ENCODE measurements at regions not wholly inside any gene's neighbourhood (a gene's known extent, or its start where the extent isn't known, plus 50 kb on each side); places are given as distances from the start of the nearest gene placed in this dataset.

DNA sequence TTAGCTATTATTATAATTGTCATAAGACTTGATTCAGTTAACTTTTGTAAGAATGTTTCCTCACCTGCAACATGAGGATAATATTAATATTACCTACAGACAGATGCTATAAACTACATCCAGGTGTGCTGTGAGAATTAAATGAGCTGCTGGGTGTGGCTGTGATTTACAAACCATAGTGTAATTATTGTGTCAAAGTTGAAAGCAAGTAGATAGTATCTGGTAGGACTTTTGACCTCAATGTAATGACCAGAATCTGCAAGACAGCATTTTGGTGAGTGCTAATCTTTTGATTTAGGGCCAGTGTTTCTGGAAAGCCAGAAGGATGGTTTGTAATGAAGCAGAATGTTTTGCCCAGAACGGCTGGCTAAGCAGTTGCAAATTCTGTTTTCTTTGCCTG, 162.5 kb downstream of the TRMT11 start:
- no peak for DNase-seq

DNA sequence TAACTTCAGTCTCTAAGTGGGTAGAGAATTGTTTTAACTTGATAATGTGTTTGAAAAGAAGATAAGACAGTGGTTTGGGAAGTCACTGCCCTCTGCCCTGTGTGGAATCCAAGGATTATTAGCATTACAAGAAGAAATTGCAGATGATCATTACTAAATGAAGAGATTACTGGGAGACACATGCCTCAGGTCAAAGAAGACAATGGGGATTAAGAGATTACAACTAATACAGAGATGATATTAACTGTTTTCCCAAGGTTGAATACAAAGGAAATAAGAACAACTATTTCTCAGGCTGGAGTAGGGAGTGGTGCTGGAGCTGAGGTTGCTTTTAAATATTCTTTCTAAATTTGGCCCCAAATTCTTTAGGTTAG, 166.0 kb downstream of the TRMT11 start:
- no peak for DNase-seq

DNA sequence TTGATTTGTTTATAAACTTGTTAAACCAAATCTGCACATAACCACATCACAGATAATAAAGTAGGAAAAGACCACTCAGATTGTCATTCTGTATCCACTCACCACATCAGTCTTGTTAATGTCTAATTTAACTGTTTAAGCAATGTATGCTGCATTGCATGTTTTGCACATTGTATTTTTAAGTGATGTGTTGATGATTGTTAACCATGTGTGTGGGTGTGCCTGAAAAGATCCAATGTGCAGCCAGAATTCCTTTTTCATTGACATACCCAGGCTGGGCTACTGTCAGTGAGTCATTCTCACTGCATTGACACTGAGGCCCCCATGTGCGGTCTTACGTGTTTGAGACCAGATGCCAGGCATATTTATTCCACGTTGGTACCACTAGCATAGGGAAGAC, 167.3 kb downstream of the TRMT11 start:
- no peak for DNase-seq

DNA sequence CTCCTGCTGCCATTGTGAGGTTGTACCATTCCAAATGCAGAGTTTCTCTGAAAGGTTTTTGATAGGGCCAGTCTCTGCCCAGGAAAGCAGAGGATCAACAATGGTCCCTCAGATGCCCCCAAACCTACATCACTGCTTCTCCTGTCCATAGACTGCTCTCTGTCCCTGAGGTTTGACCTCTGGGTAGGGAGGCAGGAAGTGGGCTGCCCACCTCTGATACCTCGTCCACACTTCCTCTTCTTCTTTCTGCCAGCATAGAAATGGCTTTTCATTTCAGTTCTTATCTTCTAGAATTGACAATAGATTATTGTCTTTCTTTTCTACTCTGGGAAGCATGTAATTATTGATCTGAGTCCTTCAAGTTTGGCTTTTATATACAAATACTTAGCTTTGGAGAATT, 170.6 kb downstream of the TRMT11 start:
- DNase-seq: no peak

DNA sequence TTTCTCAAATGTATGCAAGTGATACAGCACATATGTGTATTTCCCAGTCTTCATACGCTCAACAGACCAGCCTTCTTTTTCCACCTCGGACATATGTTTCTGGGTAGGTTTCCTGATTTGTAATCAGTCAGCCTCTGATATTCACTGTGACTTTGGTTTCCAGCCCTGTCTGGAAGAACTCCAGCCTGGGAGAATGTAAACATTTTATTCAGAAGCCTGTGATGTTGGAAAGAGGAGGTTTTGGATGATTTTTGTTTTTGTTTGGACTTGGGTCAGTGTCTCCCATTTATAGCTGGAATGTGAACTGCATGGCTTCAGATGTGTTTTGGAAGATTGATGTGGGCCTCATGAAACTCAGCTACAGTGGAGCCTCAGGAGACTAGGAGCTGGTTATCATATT, 172.2 kb upstream of the CENPW start:
- peak; percentile 52 for DNase-seq

DNA sequence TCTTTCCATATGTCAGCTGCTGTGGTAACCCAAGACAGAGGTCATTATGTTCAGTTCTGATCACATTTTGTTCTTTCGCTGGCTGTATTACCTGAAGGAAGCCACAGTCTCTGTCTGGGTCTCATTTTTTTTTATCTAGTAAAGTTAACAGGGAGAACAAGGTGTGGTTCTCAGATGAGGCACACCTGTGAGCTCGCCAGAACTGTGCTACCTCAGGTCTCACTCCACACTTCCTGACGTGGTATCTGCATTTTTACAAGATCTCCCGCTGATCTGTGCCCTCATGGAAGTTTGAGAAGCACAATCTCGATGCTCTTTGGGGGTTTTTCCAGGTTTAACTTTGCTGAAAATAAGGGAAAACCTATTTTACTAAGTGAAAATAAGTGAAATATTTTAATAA, 169.5 kb upstream of the CENPW start:
- DNase-seq: no peak

DNA sequence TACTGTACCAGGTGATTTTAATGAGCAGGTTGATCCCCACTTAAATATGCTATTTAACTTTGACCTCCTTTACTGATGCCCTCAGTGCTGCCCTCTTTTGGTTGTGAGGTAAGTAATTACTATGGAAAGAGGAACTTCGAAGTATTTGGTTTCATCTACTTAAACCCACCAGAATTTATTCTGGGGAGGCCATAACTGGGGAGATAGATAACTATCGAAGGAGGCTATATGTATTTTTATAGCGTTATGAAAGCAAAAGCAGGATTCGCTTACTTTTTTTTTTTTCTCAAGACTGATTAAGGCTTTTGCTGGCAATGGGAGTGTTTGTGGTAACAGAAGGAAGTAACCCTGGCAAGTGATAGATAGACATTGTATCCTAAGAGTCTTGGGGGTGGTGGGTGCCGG, 168.9 kb upstream of the CENPW start:
- no peak for DNase-seq

DNA sequence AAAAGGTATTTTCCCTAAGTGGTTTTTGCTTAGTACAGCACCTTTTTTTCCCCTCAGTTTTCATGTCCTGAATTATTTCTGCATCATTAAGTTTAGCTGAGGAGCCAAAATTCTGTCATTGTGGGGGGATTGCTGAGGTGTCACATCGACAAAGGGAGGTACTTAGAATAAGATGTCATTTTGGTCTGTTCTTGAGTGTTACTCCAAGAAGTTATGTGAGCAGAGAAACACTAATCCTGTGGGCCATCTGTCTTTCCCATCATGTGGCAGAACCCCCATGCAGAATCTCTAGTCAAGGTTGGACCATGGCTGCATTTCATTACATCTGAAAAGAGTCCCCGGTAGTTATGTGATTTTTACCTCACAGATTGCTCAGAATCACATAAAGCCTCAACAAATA, 167.8 kb upstream of the CENPW start:
- DNase-seq: no peak

DNA sequence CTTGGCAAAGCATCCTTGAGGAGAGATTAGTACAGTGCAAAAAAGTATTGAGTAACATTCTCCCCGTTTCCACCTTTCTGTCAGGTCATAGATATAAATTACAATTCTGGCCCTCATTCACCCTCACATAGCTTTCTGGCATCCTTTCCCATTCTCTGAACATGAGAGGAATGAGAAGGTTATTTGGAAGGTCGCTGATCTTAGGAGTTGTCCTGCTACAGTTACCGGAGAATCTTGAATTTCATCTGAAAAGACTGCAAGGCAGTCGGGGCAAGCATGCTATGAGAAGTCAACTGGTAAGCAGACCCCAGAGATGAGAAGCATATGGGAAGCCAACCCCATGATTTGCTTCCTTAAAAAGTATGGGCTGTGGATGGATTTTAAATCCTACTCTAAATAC, 166.7 kb upstream of the CENPW start:
- DNase-seq: no peak

DNA sequence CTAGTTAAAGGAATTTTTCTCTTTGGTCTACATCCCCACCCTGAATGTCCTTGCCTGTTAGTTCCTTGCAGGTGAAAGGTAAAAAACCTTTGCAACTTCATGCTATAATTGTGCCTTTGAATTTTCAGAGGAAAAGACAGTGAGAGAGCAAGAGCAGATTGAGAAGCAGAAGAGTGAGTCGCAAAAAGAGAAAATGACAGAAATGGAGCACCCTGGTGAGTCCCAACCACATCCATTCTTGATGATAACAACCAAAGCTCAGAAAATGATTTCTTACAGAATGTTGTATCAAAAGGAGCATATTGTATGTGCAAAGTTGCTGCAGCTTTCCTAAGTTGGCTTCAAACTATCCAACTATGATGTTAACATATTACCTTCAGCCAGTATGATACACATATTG, 165.2 kb upstream of the CENPW start:
- no peak for DNase-seq

DNA sequence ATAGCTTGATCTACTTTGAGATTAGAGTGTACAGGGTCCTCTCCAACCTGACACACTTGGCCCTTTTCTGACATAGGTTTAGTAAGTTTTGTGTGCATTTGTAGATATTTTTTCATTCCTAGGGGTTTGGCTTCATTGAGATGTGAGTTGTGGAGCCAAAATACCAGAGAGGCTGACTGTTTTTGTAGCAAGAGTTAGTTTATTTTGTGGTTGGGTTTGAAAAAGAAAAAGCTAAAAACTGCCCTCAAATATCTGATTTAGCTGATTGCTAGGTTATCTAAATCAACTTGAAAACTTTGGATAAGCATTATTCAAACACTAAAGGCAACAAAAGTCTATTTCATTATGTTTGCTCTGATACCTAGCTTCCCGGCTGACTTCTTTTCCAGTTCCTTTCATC, 164.7 kb upstream of the CENPW start:
- no peak for DNase-seq

DNA sequence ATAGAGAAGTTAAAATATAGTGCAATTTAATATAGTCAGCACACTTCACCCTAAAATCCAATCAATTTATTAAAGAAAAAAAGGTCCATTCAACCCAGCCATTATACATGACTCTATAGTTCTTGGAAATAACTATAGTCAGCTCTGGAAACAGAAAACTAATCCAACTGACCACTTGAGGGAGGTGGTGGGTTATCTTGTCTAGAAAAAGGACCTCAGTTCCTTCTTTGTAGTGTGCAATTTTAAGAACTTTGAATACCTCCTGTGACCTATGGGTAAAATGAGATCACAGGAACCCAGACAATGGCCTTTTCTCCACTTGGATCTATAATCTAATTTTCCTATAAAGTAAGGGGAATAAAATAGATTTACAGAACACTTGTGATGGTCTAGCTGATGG, 163.6 kb upstream of the CENPW start:
- peak; percentile 21 for DNase-seq

DNA sequence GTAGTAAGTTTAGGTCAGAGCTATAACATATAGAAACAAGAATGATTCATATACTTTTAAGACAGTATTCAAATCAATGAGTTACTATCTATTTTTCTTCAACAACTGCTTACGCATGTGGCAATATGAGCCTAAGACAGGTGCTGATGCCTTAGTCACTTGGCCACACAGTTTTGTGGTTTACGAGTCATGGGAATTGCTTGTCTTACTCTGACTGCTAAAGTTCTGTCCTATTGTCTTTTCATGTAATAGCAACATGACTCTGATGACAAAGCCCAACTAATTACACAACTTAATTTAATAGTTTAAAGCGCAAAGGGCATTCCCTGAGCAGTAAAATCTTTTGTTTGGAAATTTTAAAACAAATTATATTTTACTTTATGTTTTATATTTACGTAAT, 159.3 kb upstream of the CENPW start:
- DNase-seq: no peak

DNA sequence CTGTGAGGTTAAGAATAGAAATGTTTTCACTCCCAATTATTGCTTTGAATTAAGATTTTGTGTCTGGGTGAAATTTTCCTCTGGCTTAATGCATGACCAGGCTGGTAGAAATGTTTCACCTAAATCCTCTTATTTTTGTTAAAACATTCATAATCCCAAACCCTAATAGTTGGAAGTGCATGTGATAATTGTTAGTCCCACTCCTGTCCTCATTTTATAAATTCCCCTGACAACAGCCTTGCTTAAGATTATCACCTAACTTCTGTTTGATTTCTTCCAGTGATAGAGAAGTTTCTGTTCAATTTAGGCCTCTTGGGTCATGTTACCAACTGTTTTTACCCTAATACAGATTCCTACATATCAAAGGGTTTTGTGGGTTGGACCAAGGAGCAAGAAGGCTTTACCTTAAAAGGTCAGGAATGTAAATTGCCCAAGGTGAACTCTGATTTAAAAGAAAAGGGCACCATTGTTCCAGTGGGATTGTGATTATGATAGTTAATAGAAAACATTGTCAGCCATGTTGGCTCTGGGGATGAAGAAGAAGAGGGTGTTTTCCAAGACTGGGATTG, 158.7 kb upstream of the CENPW start:
- DNase-seq: no peak

DNA sequence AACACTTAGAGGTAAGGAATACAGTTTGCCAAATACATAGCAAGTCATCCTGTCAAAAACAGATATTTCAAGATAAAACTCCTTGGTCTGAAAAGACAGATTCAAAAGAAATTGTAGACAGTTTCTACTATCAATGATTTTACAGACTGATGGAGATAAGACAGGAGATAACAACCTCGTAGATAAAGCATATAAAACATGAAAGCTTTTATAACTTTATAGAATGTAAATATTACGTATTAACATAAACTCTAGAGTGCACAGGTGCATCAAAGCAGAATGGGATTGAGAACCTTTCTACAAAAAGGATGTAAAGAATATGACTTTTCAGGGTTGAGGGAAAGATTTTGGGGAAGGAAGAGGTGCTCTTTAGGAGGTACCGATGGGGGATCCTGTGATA, 158.0 kb upstream of the CENPW start:
- no peak for DNase-seq

DNA sequence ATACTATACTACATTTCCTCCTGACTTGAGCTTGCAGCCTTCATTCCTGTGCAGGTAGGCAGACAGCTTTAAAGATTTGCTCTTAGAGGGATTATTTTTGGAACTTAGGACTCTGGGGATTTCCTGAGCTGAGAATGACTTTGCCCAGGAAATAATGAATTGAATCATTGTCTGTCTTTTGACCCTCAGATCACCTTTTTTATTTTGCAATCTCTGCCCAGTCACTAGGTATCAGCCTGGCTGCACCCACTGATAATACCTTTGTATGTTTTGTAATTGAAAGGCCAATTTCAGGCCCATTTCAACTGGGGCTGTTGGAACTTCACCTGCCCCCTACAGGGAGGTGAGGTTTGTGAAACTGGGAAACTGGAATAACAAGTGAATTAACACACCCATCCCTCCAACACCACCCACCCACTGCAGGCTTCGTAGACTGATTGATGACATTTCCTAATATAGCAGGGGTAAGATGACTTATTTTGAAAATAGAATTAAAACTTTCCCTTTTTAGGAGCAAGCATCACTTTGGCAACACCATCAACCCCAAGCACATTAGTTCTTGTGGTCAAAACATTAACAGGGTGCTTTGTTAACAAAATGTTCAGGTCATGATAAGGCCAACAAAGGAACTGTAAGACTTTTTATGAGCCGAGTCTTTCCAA, 157.1 kb upstream of the CENPW start:
- no peak for DNase-seq

DNA sequence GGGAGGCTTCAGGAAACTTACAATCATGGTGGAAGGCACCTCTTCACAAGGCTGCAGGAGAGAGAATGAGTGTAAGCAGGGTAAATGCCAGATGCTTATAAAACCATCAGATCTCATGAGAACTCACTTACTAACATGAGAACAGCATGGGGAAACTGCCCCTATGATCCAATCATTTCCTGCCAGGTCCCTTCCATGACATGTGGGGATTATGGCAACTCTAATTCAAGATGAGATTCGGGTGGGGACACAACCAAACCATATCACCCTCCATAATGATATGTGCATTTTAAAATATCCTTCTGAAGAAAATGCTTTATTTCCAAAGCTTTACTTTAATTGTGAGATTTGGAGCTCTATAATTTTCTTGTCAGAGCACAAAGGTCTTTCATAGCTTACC, 154.1 kb upstream of the CENPW start:
- no peak for DNase-seq

DNA sequence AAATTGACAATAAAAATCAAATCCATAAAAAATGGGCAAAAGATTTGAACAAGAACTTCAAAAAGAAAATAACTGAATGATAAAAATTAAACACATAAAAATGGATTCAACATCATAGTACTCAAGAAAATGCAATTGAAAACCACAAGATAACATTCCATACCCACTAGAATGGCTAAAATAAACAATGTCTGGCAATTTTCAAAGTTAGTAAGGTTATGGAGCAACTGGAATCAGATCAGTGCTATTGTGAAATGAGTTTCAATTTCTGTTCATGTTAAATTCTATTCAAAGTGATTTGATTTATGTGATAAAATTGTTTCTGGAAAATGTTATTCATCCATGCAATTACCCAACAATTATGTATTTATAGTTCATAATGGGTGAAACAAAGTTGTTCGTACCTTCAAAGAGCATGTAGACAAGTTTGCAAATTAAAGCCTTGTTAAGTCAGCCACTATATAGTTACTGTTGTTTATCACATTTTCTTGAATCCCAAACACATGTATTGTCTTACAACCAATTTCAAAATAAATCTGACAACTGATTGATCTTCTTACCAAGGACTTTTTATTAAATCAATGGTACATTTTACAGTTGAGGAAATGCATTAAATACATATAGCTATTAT, 151.5 kb upstream of the CENPW start:
- DNase-seq: no peak

DNA sequence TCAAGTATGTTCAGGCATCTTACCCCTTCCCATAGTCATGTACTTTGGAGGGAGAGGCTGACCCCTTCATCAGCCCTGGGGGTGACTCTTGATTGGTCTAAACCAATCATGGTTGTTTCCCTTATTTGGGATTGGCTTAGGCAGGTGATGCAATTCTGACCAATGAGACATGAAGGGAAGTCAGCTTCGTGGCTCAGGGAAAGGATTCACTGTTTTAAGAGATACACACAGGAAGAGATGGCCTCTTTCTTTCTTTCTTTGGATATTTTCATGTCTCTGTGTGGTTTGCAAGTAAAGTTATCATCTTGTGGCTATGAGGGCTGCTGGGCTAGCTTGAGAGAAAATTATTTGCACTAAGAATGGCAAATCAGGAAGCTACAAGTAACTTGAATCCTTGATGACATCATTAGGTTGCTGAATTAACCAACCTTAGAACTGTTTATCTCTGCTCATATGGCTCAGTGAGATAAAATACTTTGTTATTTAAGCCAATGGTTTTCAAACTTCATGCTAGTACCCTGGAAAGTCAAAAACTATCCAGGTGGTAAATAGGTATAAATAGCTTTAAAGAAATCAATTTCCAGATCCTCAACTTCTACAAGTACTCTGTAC, 144.2 kb upstream of the CENPW start:
- no peak for DNase-seq

DNA sequence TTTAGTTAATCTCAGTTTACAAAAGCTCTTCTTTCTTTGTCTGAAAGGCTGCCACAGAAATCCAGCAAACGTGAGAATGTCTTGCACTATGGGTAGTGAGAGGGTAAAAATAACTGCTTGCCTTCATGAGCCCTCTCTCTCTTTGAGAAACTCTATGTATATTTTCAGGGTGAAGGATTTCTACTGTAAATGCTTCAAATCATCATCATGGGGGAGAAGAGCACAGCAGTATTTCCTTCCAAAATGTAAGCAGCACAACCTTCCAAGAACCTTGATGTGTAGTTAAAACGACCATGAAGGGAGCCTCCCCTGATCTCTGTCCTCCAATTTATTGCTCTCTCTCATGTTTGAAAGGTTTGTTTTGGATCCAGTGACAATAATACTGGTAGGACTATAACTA, 141.3 kb upstream of the CENPW start:
- no peak for DNase-seq

DNA sequence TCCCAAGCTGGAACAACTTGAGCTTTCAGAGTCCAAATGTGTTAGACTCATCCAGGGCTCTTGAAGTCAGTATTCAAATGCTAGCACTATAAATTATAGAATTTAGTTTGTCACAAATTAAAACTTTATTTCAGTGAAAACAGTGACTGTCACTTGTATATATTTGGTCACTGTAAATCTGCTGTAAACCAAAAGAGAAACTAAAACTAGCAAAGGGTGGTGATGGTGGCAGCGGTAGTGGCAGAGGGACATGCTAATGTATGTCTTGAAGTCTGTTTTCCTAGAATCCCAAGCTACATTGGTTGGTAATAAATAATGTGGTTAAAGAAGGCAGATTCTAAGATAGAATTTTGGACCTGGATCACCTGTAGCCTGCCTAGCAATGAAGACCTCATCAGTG, 140.4 kb upstream of the CENPW start:
- no peak for DNase-seq

DNA sequence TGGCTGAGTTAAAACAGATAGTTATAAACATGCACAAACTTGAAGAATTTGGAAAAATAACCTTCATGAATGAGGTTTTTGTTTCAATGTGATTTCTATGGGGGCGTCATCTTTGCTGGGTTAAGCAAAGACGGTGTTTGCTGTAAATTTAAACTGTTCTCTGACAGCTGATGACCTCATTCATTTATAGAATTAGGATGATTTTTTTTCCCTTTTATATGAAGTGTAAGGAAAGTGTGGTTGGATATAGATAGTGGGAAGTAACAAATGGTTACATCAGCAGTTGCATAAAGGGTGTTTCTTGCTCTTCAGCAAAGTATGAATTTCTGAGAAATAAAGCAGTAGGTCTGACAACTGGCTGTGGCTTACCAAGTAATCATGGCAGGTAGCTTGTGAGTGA, 137.2 kb upstream of the CENPW start:
- no peak for DNase-seq

DNA sequence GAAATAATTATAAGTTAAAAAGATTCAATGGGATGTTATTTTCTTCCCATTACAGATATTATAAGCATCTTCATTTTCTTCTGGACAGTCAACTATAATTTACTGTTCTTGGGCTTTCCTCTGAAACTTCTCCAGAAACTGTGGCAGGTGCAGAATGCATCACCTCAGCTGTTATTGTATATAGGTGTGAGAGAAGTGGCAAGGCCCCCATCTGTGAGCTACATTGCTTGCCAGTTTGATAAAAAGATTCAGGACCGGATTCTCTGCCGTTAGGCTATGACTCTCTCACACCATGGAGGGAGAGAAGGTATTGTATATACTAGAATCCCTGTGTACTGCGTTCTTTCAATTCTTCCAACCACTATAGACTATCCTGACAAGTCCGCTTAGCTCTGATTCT, 135.8 kb upstream of the CENPW start:
- DNase-seq: no peak

DNA sequence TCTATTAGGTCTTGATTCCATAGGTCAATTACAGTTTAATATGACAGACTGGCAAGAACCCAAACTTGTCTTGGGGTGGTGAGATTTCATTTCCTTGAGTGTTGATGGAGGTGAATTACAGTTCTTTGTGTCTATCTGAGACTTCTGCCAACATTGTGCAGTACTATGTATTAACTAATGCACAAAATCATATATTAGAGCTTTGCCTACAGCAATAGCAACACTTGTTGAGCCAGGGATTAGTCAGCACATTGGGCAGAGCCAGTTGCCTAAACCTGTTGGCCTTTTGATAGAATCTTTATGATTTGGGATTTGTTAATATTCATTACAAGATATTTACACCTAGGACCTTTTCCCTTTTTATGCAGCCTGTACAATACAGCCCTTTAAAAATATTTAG, 135.3 kb upstream of the CENPW start:
- no peak for DNase-seq

All from eye (tissue), 1 donor.